Activated naive CD4-positive, alpha-beta T cell treated with anti-CD3 and anti-CD28 coated beads, Interleukin-2, amount 50 U/mL, for 16 hours (primary cell): ENCODE measurements at regions not wholly inside any gene's neighbourhood (a gene's known extent, or its start where the extent isn't known, plus 50 kb on each side); places are given as distances from the start of the nearest gene placed in this dataset.

Source experiments
- DNase-seq: peaks from one replicate; pipeline ENCODE4 v3.0.0-alpha.2; 2020

GRCh38 chr4:129422277-129422676, 326.3 kb downstream of the C4orf33 start:
- DNase-seq, result no peak

- no peak for DNase-seq
These were observed 332.5 kb downstream of the C4orf33 start for GRCh38 chr4:129428454-129428853.

- DNase-seq, result no peak
These were observed 333.8 kb downstream of the C4orf33 start for GRCh38 chr4:129429581-129430320.

GRCh38 chr4:129437347-129437746, 341.4 kb downstream of the C4orf33 start:
- no peak for DNase-seq

GRCh38 chr4:129438456-129438981, 342.6 kb downstream of the C4orf33 start:
- no peak for DNase-seq

GRCh38 chr4:129446074-129446473, 350.1 kb downstream of the C4orf33 start:
- no peak for DNase-seq

GRCh38 chr4:129453524-129454200, 357.7 kb downstream of the C4orf33 start:
- no peak for DNase-seq

GRCh38 chr4:129455482-129455881, 359.5 kb downstream of the C4orf33 start:
- DNase-seq, result no peak

GRCh38 chr4:129468624-129469023, 372.7 kb downstream of the C4orf33 start:
- DNase-seq, result no peak

- DNase-seq, result no peak
These were observed 378.7 kb downstream of the C4orf33 start for GRCh38 chr4:129474698-129475097.

- no peak for DNase-seq
These were observed 385.2 kb downstream of the C4orf33 start for GRCh38 chr4:129481107-129481506.

GRCh38 chr4:129488427-129488826, 392.5 kb downstream of the C4orf33 start:
- no peak for DNase-seq

GRCh38 chr4:129490516-129490915, 394.6 kb downstream of the C4orf33 start:
- no peak for DNase-seq

- DNase-seq, result no peak
These were observed 402.7 kb downstream of the C4orf33 start for GRCh38 chr4:129498626-129499025.

- DNase-seq, result no peak
These were observed 418.9 kb downstream of the C4orf33 start for GRCh38 chr4:129514852-129515251.

GRCh38 chr4:129515356-129515755, 419.4 kb downstream of the C4orf33 start:
- DNase-seq, result no peak

- no peak for DNase-seq
These were observed 430.9 kb downstream of the C4orf33 start for GRCh38 chr4:129526812-129527211.

GRCh38 chr4:129531253-129531652, 435.3 kb downstream of the C4orf33 start:
- DNase-seq, result no peak

GRCh38 chr4:129532573-129532972, 436.6 kb downstream of the C4orf33 start:
- DNase-seq, result no peak

GRCh38 chr4:129543299-129543698, 447.3 kb downstream of the C4orf33 start:
- DNase-seq, result no peak

- no peak for DNase-seq
These were observed 449.8 kb downstream of the C4orf33 start for GRCh38 chr4:129545599-129546278.

- DNase-seq, result no peak
These were observed 450.6 kb downstream of the C4orf33 start for GRCh38 chr4:129546531-129546930.

GRCh38 chr4:129550281-129550785, 454.4 kb downstream of the C4orf33 start:
- DNase-seq, result no peak

- no peak for DNase-seq
These were observed 465.3 kb downstream of the C4orf33 start for GRCh38 chr4:129561280-129561679.
